Pancreas (tissue), 10 donors: ENCODE measurements at regions not wholly inside any gene's neighbourhood (a gene's known extent, or its start where the extent isn't known, plus 50 kb on each side); places are given as distances from the start of the nearest gene placed in this dataset.

Experiments
- ATAC-seq, 4 donors: fragments of 200-7000 bp; cut with Tn5 transposase; one replicate each; pipeline versions ENCODE4 v1.8.0 to v1.9.1; 2020; ENCODE audit warnings: mild to moderate bottlenecking in 4 of 4, moderate library complexity in 4 of 4
- DNase-seq, 6 donors: peaks; one replicate each; pipeline ENCODE4 v3.0.0-alpha.2; 2020
- FAIRE-seq: peaks from 2 replicates; lab custom pipeline; 2012; peaks lifted over from hg19 to GRCh38; lab: Jason Lieb, UNC
- H3K27ac ChIP-seq, 4 donors: fragments of 200-600 bp; sonication (generic); 1 replicate in 3 of 4; 2 replicates in 1 of 4; pipeline versions ENCODE4 v1.5.0 to v1.8.0; 2020
- H3K27me3 ChIP-seq, 4 donors: fragments of 200-600 bp; one replicate each; pipeline ENCODE4 v1.8.0; 2021
- H3K36me3 ChIP-seq, 3 donors: fragments of 200-600 bp; sonication (generic) in 1 of 3; one replicate each; pipeline versions ENCODE4 v1.5.0 to v1.8.0; 2020 to 2021
- H3K4me1 ChIP-seq, 3 donors: fragments of 200-600 bp; one replicate each; pipeline ENCODE4 v1.8.0; 2021
- H3K4me3 ChIP-seq, 4 donors: fragments of 200-600 bp; sonication (generic) in 2 of 4; one replicate each; pipeline versions ENCODE4 v1.5.0 to v1.8.0; 2020 to 2021
- H3K9me3 ChIP-seq, 4 donors: fragments of 200-600 bp; one replicate each; pipeline ENCODE4 v1.8.0; 2021
- WGBS, 2 donors: extraction: QIAGEN DNeasy Blood & Tissue Kit; methylation state at CpG; one replicate each; pipeline ENCODE4 v1.1.7; 2013; 5-methylcytosine and 5-hydroxymethylcytosine counted together
- intact Hi-C, 3 donors: fragments of 100-400 bp; cut with DNase I; formaldehyde crosslinking; loops; one replicate each; pipeline versions ENCODE4 v1.11.1 to v1.14.2; 2022
- TF ChIP-seq, protein P1 (sequence below), 4 donors: fragments of 200-600 bp; sonication (generic) in 3 of 4; IDR thresholded peaks; one replicate each; pipeline versions ENCODE4 v1.5.0 to v1.8.0; 2021; ENCODE audit warnings: antibody characterized with exemption in 4 of 4
- donor health status: healthy with polysubstance abuse.
- donor health status: DM: no; HTN: no; CAD: no; lungs with moderate emphysema.
- donor health status: DM: no; HTN: no; CAD: no.
- donor health status: control.
- donor health status: control.
- donor health status: Bipolar disorder and iron deficiency.
- donor health status: DM: yes; HTN: yes; CAD: no.
- donor health status: DM: no; HTN: no; CAD: no.
- donor health status: DM: no; HTN: no; CAD: no.
- donor health status: DM: yes; HTN: yes; CAD: no.

GRCh38 chr2:153163055-153163454 is 315.5 kb downstream of the RPRM start:
- no peaks in the 10 kb centered on the region for H3K4me1 ChIP-seq
- H3K9me3 ChIP-seq, result no peaks in the 10 kb centered on the region
- WGBS, 2 donors, result 48 to 56% methylated on average over 2 of the region's 2 CpGs
- DNase-seq (peak in 3 of 6 donors; percentile 10 to 18 (median 18)), ATAC-seq (peak in 3 of 4 donors; percentile 52 to 56 (median 56)), FAIRE-seq (no peak)
- H3K4me3 ChIP-seq, result no peak overlapping the region
- no peaks in the 10 kb centered on the region for H3K36me3 ChIP-seq
- H3K27ac ChIP-seq, result no peak overlapping the region
- intact Hi-C loops, result loop anchor here in 1 of 3 donors (10.0 kb wide), 1 partner anchor 352 kb away; no protein-coding TSS in a partner anchor
- H3K27me3 ChIP-seq, result no peaks in the 10 kb centered on the region
- TF ChIP-seq, protein P1, sequence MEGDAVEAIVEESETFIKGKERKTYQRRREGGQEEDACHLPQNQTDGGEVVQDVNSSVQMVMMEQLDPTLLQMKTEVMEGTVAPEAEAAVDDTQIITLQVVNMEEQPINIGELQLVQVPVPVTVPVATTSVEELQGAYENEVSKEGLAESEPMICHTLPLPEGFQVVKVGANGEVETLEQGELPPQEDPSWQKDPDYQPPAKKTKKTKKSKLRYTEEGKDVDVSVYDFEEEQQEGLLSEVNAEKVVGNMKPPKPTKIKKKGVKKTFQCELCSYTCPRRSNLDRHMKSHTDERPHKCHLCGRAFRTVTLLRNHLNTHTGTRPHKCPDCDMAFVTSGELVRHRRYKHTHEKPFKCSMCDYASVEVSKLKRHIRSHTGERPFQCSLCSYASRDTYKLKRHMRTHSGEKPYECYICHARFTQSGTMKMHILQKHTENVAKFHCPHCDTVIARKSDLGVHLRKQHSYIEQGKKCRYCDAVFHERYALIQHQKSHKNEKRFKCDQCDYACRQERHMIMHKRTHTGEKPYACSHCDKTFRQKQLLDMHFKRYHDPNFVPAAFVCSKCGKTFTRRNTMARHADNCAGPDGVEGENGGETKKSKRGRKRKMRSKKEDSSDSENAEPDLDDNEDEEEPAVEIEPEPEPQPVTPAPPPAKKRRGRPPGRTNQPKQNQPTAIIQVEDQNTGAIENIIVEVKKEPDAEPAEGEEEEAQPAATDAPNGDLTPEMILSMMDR (IDR thresholded peaks at IDR 0.05), result peak in 3 of 4 donors; percentile 18 to 46 (median 36)

DNA sequence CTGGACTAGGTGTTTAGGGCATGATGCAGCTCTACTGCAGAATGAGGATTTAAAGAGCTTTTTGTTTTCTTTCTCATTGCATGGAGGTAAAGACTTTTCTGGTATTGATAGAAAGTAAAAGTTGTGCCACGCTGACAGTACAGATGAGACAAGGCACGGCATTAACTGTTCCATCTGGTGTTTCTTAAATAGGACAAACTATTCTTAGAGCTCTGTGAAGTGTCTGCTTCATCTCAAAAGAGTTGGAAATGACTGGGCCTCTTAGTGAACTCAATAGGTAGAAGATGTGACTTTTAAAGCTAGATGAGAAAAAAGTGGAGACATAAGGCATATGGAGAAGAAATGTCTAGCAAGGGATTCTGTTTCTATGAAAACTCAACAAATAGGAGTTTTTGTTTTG is 321.8 kb downstream of the RPRM start:
- H3K36me3 ChIP-seq, result no peaks in the 10 kb centered on the region
- 78 to 82% methylated on average over 2 of the region's 2 CpGs for WGBS, 2 donors
- ATAC-seq (no peak), DNase-seq (no peak), FAIRE-seq (no peak)
- H3K4me3 ChIP-seq, result no peak overlapping the region
- H3K9me3 ChIP-seq, result no peaks in the 10 kb centered on the region
- H3K27me3 ChIP-seq, result no peaks in the 10 kb centered on the region
- no peaks in the 10 kb centered on the region for H3K4me1 ChIP-seq
- intact Hi-C loops, result no loop called here
- TF ChIP-seq, protein P1 (IDR thresholded peaks at IDR 0.05), result no peak
- no peak overlapping the region for H3K27ac ChIP-seq

DNA sequence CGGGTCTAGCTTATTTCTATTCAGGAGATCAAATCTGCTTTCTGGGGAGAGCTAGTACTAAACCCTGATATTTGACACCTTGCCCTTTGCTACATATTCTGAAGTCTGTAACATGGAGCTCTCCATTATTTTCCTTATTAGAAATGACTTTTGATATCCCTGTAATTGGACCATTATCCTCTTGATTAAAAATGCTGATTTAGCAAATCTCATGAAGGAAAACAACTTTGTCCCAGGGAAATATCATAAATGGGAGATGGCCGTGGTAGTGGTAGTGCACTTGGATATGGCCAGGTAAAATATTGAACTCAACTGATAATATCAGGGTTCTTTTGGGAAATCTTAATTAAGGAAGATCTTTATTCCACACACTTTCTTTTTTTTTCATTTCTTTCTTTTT is 326.5 kb downstream of the RPRM start:
- no peak for FAIRE-seq

GRCh38 chr2:153145470-153145978 is 333.0 kb downstream of the RPRM start:
- TF ChIP-seq, protein P1 (IDR thresholded peaks at IDR 0.05), result no peak
- FAIRE-seq (no peak), DNase-seq (peak in 4 of 6 donors; percentile 21 to 58 (median 47)), ATAC-seq (peak; percentile 67 to 94 (median 76))
- no peak overlapping the region for H3K4me3 ChIP-seq
- no peaks in the 10 kb centered on the region for H3K36me3 ChIP-seq
- intact Hi-C loops, result no loop called here
- WGBS, 2 donors, result 28 to 29% methylated on average over 1 of the region's 1 CpG
- H3K9me3 ChIP-seq, result no peaks in the 10 kb centered on the region
- peaks cover 0 to 10% (median 0%) of the 10 kb centered on the region in 3 donors for H3K4me1 ChIP-seq
- H3K27ac ChIP-seq, result no peak overlapping the region
- no peaks in the 10 kb centered on the region for H3K27me3 ChIP-seq

More for the DNA sequence above, 326.5 kb downstream of the RPRM start:
- DNase-seq (no peak), ATAC-seq (no peak)
- TF ChIP-seq, protein P1 (IDR thresholded peaks at IDR 0.05), result no peak
- Histone ChIP-seq H3K4me1 (no peaks in the 10 kb centered on the region), H3K9me3 (no peaks in the 10 kb centered on the region), H3K27ac (no peak overlapping the region), H3K36me3 (no peaks in the 10 kb centered on the region), H3K27me3 (no peaks in the 10 kb centered on the region), H3K4me3 (no peak overlapping the region)
- intact Hi-C loops, result no loop called here
- 87 to 90% methylated on average over 2 of the region's 2 CpGs for WGBS, 2 donors

DNA sequence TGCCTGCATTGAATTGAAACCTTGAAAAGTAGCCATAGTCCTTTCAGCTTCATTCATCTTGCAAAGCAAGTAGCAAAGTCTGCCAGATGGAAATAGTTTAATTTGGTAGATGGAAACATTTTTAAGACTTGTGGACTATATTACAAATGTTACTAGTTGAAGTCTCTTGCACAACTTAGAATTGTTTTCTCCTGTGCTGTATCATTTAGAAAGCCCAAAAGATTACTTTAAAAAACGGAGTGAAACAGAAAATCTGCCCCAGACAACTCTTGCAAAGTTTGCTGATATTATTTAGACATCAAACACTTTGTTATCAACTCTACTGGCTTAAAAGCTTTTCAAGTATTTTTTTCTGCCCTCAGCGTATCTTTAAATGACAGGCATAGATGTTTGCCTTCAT is 335.0 kb downstream of the RPRM start:
- DNase-seq (no peak), FAIRE-seq (no peak), ATAC-seq (no peak)
- peaks cover 0 to 10% (median 0%) of the 10 kb centered on the region in 3 donors for H3K4me1 ChIP-seq
- WGBS, 2 donors, result 5 to 14% methylated on average over 2 of the region's 2 CpGs
- TF ChIP-seq, protein P1 (IDR thresholded peaks at IDR 0.05), result no peak
- no peaks in the 10 kb centered on the region for H3K27me3 ChIP-seq
- no peaks in the 10 kb centered on the region for H3K36me3 ChIP-seq
- no peak overlapping the region for H3K4me3 ChIP-seq
- no peaks in the 10 kb centered on the region for H3K9me3 ChIP-seq
- intact Hi-C loops, result no loop called here
- no peak overlapping the region for H3K27ac ChIP-seq
